PC-3 (cell line): ENCODE measurements at regions not wholly inside any gene's neighbourhood (a gene's known extent, or its start where the extent isn't known, plus 50 kb on each side); places are given as distances from the start of the nearest gene placed in this dataset.

Experiments used
- ATAC-seq: fragments of 200-7000 bp; cut with Tn5 transposase; 2 replicates; pipeline ENCODE4 v1.9.1; 2020; ENCODE audit warnings: mild to moderate bottlenecking, moderate library complexity
- BruUV-seq: library from RNA; stranded (reverse); fragments of 400-500 nt; replicated peaks from 2 replicates; lab custom pipeline; 2021; lab: Mats Ljungman, UMichigan
- CTCF ChIA-PET: fragments of 300-600 bp; sonication (Branson Sonifier 250); formaldehyde crosslinking; loops from one replicate; lab custom pipeline; 2022; ENCODE audit warnings: antibody characterized with exemption; lab: Charles Lee
- POLR2A ChIA-PET: fragments of 300-600 bp; sonication (Branson Sonifier 250); formaldehyde crosslinking; loops from one replicate; lab custom pipeline; 2022; ENCODE audit warnings: antibody characterized with exemption; ENCODE audit not compliant: unreplicated experiment; lab: Charles Lee
- DNase-seq: peaks from one replicate; pipeline ENCODE4 v3.0.0-alpha.2; 2015
- H2AFZ ChIP-seq: fragments of 300-600 bp; sonication (generic); 2 replicates; pipeline ENCODE4 v1.6.0; 2016; ENCODE audit warnings: antibody characterized with exemption, low read length
- H3F3A ChIP-seq: fragments of 300-600 bp; sonication (generic); one replicate; pipeline ENCODE4 v1.6.0; 2017; ENCODE audit warnings: antibody characterized with exemption, low read length, control low read depth, mild to moderate bottlenecking; ENCODE audit not compliant: unreplicated experiment
- H3K27ac ChIP-seq: fragments of 300-600 bp; sonication (generic); 2 replicates; pipeline ENCODE4 v1.5.1; 2016; ENCODE audit warnings: mild to moderate bottlenecking, low read length
- H3K27me3 ChIP-seq: fragments of 300-600 bp; sonication (generic); 2 replicates; pipeline ENCODE4 v1.6.1; 2016; ENCODE audit warnings: low read length, mixed read lengths
- H3K36me3 ChIP-seq: fragments of 300-600 bp; sonication (generic); 2 replicates; pipeline ENCODE4 v1.6.1; 2016; ENCODE audit warnings: low read depth, mixed run types, low read length, mixed read lengths
- H3K4me1 ChIP-seq: fragments of 300-600 bp; sonication (generic); 2 replicates; pipeline ENCODE4 v1.5.1; 2016; ENCODE audit warnings: low read length; ENCODE audit not compliant: insufficient read depth
- H3K4me2 ChIP-seq: fragments of 300-600 bp; sonication (generic); 2 replicates; pipeline ENCODE4 v1.6.0; 2016; ENCODE audit warnings: low read length
- H3K4me3 ChIP-seq: fragments of 300-600 bp; sonication (generic); 2 replicates; pipeline ENCODE4 v1.5.1; 2016; ENCODE audit warnings: mild to moderate bottlenecking, low read length, mixed read lengths
- H3K79me2 ChIP-seq: fragments of 300-600 bp; sonication (generic); 2 replicates; pipeline ENCODE4 v1.6.1; 2017; ENCODE audit warnings: low read length, mixed read lengths
- H3K9ac ChIP-seq: fragments of 300-600 bp; sonication (generic); 2 replicates; pipeline ENCODE4 v1.6.0; 2016; ENCODE audit warnings: mild to moderate bottlenecking, low read length
- H3K9me2 ChIP-seq: fragments of 300-600 bp; sonication (generic); replicated peaks from 2 replicates; pipeline ENCODE4 v1.6.1; 2016; ENCODE audit warnings: mixed run types, low read length, mixed read lengths
- H3K9me3 ChIP-seq: fragments of 300-600 bp; sonication (generic); 2 replicates; pipeline ENCODE4 v1.6.1; 2016; ENCODE audit warnings: low read length, mixed read lengths
- H4K20me1 ChIP-seq: fragments of 300-600 bp; sonication (generic); 2 replicates; pipeline ENCODE4 v1.6.1; 2016; ENCODE audit warnings: low read length, mixed read lengths
- EZH2 ChIP-seq: fragments of 300-600 bp; sonication (generic); IDR thresholded peaks from one replicate; pipeline ENCODE4 v1.6.1; 2017; ENCODE audit warnings: antibody characterized with exemption, mild to moderate bottlenecking, low read length; ENCODE audit not compliant: unreplicated experiment
- EZH2phosphoT487 ChIP-seq: fragments of 300-600 bp; sonication (generic); IDR thresholded peaks from 2 replicates; pipeline ENCODE4 v1.6.1; 2018; ENCODE audit warnings: mild to moderate bottlenecking, antibody characterized with exemption, low read length, borderline replicate concordance
- intact Hi-C: fragments of 100-400 bp; cut with micrococcal nuclease; formaldehyde crosslinking; loops from 2 replicates; pipeline ENCODE4 v1.9.0; 2023
- TF ChIP-seq, protein P1 (sequence below): fragments of 300-600 bp; sonication (generic); conservative IDR thresholded peaks from 2 replicates; pipeline ENCODE4 v1.5.1; 2017; ENCODE audit warnings: antibody characterized with exemption, low read depth, mild to moderate bottlenecking, low read length

DNA sequence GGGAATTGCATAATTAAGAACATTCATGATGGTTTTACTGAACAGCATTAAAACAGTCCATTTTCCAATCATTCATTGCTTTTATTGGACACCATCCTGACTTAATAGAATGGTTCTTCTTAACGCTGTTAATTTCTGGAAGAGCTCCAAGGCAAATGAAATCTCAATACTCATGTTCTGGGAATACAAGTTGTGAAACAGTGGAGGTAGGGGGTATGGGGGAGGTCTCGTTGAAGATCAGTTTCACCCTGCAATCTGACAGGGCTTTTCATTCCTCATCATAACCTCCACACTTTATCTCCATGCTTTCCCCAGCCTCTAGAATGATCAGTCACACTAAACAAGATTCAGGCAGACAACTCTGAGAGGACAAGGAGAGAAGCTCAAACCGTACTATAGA, 113.6 kb downstream of the ETAA1 start:
- intact Hi-C loops = no loop called here
- DNase-seq = no peak
- no peak overlapping the region for H3K4me2 ChIP-seq
- no peaks in the 10 kb centered on the region for H4K20me1 ChIP-seq
- H3K79me2 ChIP-seq = no peaks in the 10 kb centered on the region
- no peak for ATAC-seq
- CTCF ChIA-PET = no interaction called here
- no peaks in the 10 kb centered on the region for H3F3A ChIP-seq
- 0 out of 2 replicates have a peak, but pooled peaks cover 3% of the 10 kb centered on the region for H3K9me2 ChIP-seq
- no TSS peak for BruUV-seq
- no peak overlapping the region for H3K9ac ChIP-seq
- no peak overlapping the region for H2AFZ ChIP-seq
- no peaks in the 10 kb centered on the region for H3K9me3 ChIP-seq
- TF ChIP-seq, protein P1, sequence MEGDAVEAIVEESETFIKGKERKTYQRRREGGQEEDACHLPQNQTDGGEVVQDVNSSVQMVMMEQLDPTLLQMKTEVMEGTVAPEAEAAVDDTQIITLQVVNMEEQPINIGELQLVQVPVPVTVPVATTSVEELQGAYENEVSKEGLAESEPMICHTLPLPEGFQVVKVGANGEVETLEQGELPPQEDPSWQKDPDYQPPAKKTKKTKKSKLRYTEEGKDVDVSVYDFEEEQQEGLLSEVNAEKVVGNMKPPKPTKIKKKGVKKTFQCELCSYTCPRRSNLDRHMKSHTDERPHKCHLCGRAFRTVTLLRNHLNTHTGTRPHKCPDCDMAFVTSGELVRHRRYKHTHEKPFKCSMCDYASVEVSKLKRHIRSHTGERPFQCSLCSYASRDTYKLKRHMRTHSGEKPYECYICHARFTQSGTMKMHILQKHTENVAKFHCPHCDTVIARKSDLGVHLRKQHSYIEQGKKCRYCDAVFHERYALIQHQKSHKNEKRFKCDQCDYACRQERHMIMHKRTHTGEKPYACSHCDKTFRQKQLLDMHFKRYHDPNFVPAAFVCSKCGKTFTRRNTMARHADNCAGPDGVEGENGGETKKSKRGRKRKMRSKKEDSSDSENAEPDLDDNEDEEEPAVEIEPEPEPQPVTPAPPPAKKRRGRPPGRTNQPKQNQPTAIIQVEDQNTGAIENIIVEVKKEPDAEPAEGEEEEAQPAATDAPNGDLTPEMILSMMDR = no peak
- no peak for TF ChIP-seq EZH2
- TF ChIP-seq EZH2phosphoT487 = no peak
- POLR2A ChIA-PET = no interaction called here
- H3K36me3 ChIP-seq = no peaks in the 10 kb centered on the region
- no peak overlapping the region for H3K27ac ChIP-seq
- H3K27me3 ChIP-seq = no peaks in the 10 kb centered on the region
- peaks cover 19% of the 10 kb centered on the region for H3K4me1 ChIP-seq
- H3K4me3 ChIP-seq = no peak overlapping the region

GRCh38 chr2:67514515-67514914, 117.4 kb downstream of the ETAA1 start:
- H3K4me2 ChIP-seq = peak overlapping the region; percentile 70
- ATAC-seq = peak; percentile 90
- BruUV-seq = no TSS peak

GRCh38 chr2:67515056-67515455, 117.9 kb downstream of the ETAA1 start:
- peak; percentile 66 for ATAC-seq
- Histone ChIP-seq H3K4me1 (peaks cover 26% of the 10 kb centered on the region), H3K36me3 (no peaks in the 10 kb centered on the region), H3K27me3 (no peaks in the 10 kb centered on the region), H3K9ac (peak overlapping the region; percentile 47; the same call in 1 of the 2 replicates), H4K20me1 (no peaks in the 10 kb centered on the region), H3K4me3 (peak overlapping the region; percentile 18; the same call in 1 of the 2 replicates), H3K9me2 (no peaks in the 10 kb centered on the region), H3K79me2 (no peaks in the 10 kb centered on the region), H3K9me3 (no peaks in the 10 kb centered on the region), H3K4me2 (peak overlapping the region; percentile 70), H2AFZ (peak overlapping the region; percentile 33; the same call in 1 of the 2 replicates), H3K27ac (peak overlapping the region; percentile 93), H3F3A (no peaks in the 10 kb centered on the region)
- DNase-seq = peak; percentile 88
- intact Hi-C loops = no loop called here
- TF ChIP-seq, protein P1 = no peak
- TF ChIP-seq EZH2 (no peak), EZH2phosphoT487 (no peak)
- ChIA-PET POLR2A (no interaction called here), CTCF (no interaction called here)
- no TSS peak for BruUV-seq

More at GRCh38 chr2:67514515-67514914, 117.4 kb downstream of the ETAA1 start:
- H3K4me1 ChIP-seq = peaks cover 26% of the 10 kb centered on the region
- no peaks in the 10 kb centered on the region for H3F3A ChIP-seq
- H4K20me1 ChIP-seq = no peaks in the 10 kb centered on the region
- CTCF ChIA-PET = no interaction called here
- intact Hi-C loops = no loop called here
- no peaks in the 10 kb centered on the region for H3K79me2 ChIP-seq
- no peaks in the 10 kb centered on the region for H3K9me3 ChIP-seq
- H3K9ac ChIP-seq = peak overlapping the region; percentile 46; the same call in 1 of the 2 replicates
- H3K27me3 ChIP-seq = no peaks in the 10 kb centered on the region
- H3K36me3 ChIP-seq = no peaks in the 10 kb centered on the region
- POLR2A ChIA-PET = no interaction called here
- peak overlapping the region; percentile 93 for H3K27ac ChIP-seq
- peak; percentile 62 for DNase-seq
- H3K9me2 ChIP-seq = no peaks in the 10 kb centered on the region
- H2AFZ ChIP-seq = no peak overlapping the region
- H3K4me3 ChIP-seq = peak overlapping the region; percentile 27; the same call in 1 of the 2 replicates
- no peak for TF ChIP-seq EZH2
- no peak for TF ChIP-seq EZH2phosphoT487
- TF ChIP-seq, protein P1 = no peak
